D721Med (cell line): ENCODE measurements at regions not wholly inside any gene's neighbourhood (a gene's known extent, or its start where the extent isn't known, plus 50 kb on each side); places are given as distances from the start of the nearest gene placed in this dataset.

Experiments used
- DNase-seq: peaks from one replicate; pipeline ENCODE4 v3.0.0; 2011; ENCODE audit warnings: low spot score; ENCODE audit not compliant: insufficient read length
- FAIRE-seq: peaks from 2 replicates; lab custom pipeline; 2011; peaks lifted over from hg19 to GRCh38; lab: Jason Lieb, UNC
- TF ChIP-seq, protein P1 (sequence below): IDR thresholded peaks from 2 replicates; pipeline ENCODE4 v1.5.1; 2012; ENCODE audit warnings: mild to moderate bottlenecking, control low read depth; ENCODE audit not compliant: insufficient read depth; ENCODE audit errors: missing control alignments

GRCh38 chr3:105253225-105253624 lies 113.5 kb upstream of the ALCAM start:
- DNase-seq (no peak), FAIRE-seq (no peak)
- TF ChIP-seq, protein P1, sequence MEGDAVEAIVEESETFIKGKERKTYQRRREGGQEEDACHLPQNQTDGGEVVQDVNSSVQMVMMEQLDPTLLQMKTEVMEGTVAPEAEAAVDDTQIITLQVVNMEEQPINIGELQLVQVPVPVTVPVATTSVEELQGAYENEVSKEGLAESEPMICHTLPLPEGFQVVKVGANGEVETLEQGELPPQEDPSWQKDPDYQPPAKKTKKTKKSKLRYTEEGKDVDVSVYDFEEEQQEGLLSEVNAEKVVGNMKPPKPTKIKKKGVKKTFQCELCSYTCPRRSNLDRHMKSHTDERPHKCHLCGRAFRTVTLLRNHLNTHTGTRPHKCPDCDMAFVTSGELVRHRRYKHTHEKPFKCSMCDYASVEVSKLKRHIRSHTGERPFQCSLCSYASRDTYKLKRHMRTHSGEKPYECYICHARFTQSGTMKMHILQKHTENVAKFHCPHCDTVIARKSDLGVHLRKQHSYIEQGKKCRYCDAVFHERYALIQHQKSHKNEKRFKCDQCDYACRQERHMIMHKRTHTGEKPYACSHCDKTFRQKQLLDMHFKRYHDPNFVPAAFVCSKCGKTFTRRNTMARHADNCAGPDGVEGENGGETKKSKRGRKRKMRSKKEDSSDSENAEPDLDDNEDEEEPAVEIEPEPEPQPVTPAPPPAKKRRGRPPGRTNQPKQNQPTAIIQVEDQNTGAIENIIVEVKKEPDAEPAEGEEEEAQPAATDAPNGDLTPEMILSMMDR, result no peak

DNA sequence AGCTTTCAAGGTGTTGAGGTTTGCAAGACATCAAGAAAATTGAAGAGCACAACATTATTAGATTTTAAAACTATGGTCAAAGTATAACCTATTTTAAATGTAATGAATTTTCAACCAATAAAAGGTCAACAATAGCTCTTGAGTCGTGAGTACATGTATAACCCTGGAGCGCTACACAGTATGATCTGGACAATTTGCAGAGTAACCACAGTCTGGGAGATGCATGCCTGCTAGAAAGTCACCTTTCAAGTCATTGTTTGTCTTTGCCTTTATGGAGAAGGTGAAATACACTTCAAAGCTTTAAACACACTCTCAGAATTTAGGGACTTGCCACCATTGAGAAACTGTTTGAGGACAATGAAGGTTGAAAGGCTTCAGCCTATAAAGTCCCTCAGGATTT lies 112.6 kb upstream of the ALCAM start:
- FAIRE-seq, result no peak
- no peak for DNase-seq
- TF ChIP-seq, protein P1, result no peak

GRCh38 chr3:105255350-105255749 lies 111.4 kb upstream of the ALCAM start:
- no peak for DNase-seq
- FAIRE-seq, result no peak
- TF ChIP-seq, protein P1, result no peak

GRCh38 chr3:105259496-105259895 lies 107.2 kb upstream of the ALCAM start:
- DNase-seq (no peak), FAIRE-seq (no peak)
- TF ChIP-seq, protein P1, result no peak

GRCh38 chr3:105260385-105260784 lies 106.3 kb upstream of the ALCAM start:
- FAIRE-seq (no peak), DNase-seq (no peak)
- TF ChIP-seq, protein P1, result no peak

GRCh38 chr3:105274536-105274935 lies 92.2 kb upstream of the ALCAM start:
- FAIRE-seq, result no peak
- TF ChIP-seq, protein P1, result no peak

GRCh38 chr3:105274958-105275357 lies 91.8 kb upstream of the ALCAM start:
- TF ChIP-seq, protein P1, result no peak
- no peak for FAIRE-seq
- no peak for DNase-seq

More at GRCh38 chr3:105274536-105274935, 92.2 kb upstream of the ALCAM start:
- no peak for DNase-seq
